Fibroblast of lung (primary cell): ENCODE measurements at regions not wholly inside any gene's neighbourhood (a gene's known extent, or its start where the extent isn't known, plus 50 kb on each side); places are given as distances from the start of the nearest gene placed in this dataset.

Experiments
- CTCF ChIP-seq, 2 donors: IDR thresholded peaks in 1 of 2; conservative IDR thresholded peaks in 1 of 2; 1 replicate in 1 of 2; 2 replicates in 1 of 2; pipeline ENCODE4 v1.5.1; 2011 to 2012; ENCODE audit warnings: low read length in 2 of 2, control low read depth in 1 of 2, inconsistent platforms in 1 of 2, low read depth in 1 of 2, mild to moderate bottlenecking in 1 of 2
- EZH2 ChIP-seq: IDR thresholded peaks from 2 replicates; pipeline ENCODE4 v1.5.1; 2012; ENCODE audit warnings: low read length, control low read depth, mild to moderate bottlenecking; ENCODE audit errors: missing control alignments

GRCh38 chr18:5036523-5036922, 160.5 kb downstream of the AKAIN1 start:
- TF ChIP-seq CTCF (conservative IDR thresholded peaks at IDR 0.05 in 1 of 2, IDR thresholded peaks at IDR 0.05 in 1 of 2; ENCODE audit: low read depth in 1 of 2, low read length in 2 of 2) (no peak), EZH2 (no peak)
